ENCODE measurements at regions not wholly inside any gene's neighbourhood (a gene's known extent, or its start where the extent isn't known, plus 50 kb on each side); places are given as distances from the start of the nearest gene placed in this dataset.

GRCh38 chr2:172213116-172213860 lies 110.6 kb upstream of the DLX2 start:
- Histone ChIP-seq H3K4me1 (ENCODE audit: insufficient read depth, insufficient read length) (no peaks in the 10 kb centered on the region), H3K36me3 (ENCODE audit: insufficient read depth, insufficient read length, low read length) (no peaks in the 10 kb centered on the region), H3K9ac (ENCODE audit: insufficient read length, low read depth) (no peak overlapping the region), H3K27me3 (ENCODE audit: insufficient read depth, insufficient read length) (no peaks in the 10 kb centered on the region), H3K9me3 (ENCODE audit: insufficient read depth, low read length) (no peaks in the 10 kb centered on the region), H3K4me3 (ENCODE audit: insufficient read length, low read depth) (no peak overlapping the region)
- TF ChIP-seq ZNF274 (IDR thresholded peaks at IDR 0.05; ENCODE audit: low read depth, low read length) (no peak), SUZ12 (IDR thresholded peaks at IDR 0.05; ENCODE audit: extremely low read depth, insufficient read depth, insufficient read length) (no peak), YY1 (IDR thresholded peaks at IDR 0.05; ENCODE audit: insufficient read depth, insufficient read length) (no peak)
- no peak for DNase-seq (ENCODE audit: low read depth, low spot score)

- DNase-seq (ENCODE audit: low read depth, low spot score) = no peak
- H3K4me1 ChIP-seq (ENCODE audit: insufficient read depth, insufficient read length) = no peaks in the 10 kb centered on the region
- no peaks in the 10 kb centered on the region for H3K9me3 ChIP-seq (ENCODE audit: insufficient read depth, low read length)
- TF ChIP-seq YY1 (IDR thresholded peaks at IDR 0.05; ENCODE audit: insufficient read depth, insufficient read length) (no peak), ZNF274 (IDR thresholded peaks at IDR 0.05; ENCODE audit: low read depth, low read length) (no peak), SUZ12 (IDR thresholded peaks at IDR 0.05; ENCODE audit: extremely low read depth, insufficient read depth, insufficient read length) (no peak)
- H3K36me3 ChIP-seq (ENCODE audit: insufficient read depth, insufficient read length, low read length) = no peaks in the 10 kb centered on the region
- no peak overlapping the region for H3K9ac ChIP-seq (ENCODE audit: insufficient read length, low read depth)
- no peaks in the 10 kb centered on the region for H3K27me3 ChIP-seq (ENCODE audit: insufficient read depth, insufficient read length)
- no peak overlapping the region for H3K4me3 ChIP-seq (ENCODE audit: insufficient read length, low read depth)
Observed at GRCh38 chr2:172214252-172214651, 111.6 kb upstream of the DLX2 start.

- Histone ChIP-seq H3K9ac (ENCODE audit: insufficient read length, low read depth) (no peak overlapping the region), H3K36me3 (ENCODE audit: insufficient read depth, insufficient read length, low read length) (no peaks in the 10 kb centered on the region), H3K4me1 (ENCODE audit: insufficient read depth, insufficient read length) (no peaks in the 10 kb centered on the region), H3K4me3 (ENCODE audit: insufficient read length, low read depth) (no peak overlapping the region), H3K27me3 (ENCODE audit: insufficient read depth, insufficient read length) (no peaks in the 10 kb centered on the region), H3K9me3 (ENCODE audit: insufficient read depth, low read length) (no peaks in the 10 kb centered on the region)
- TF ChIP-seq YY1 (IDR thresholded peaks at IDR 0.05; ENCODE audit: insufficient read depth, insufficient read length) = no peak
- DNase-seq (ENCODE audit: low read depth, low spot score) = no peak
Observed at GRCh38 chr2:172215172-172215935, 112.7 kb upstream of the DLX2 start.

GRCh38 chr2:172215936-172216335 lies 113.2 kb upstream of the DLX2 start:
- no peak for DNase-seq (ENCODE audit: low read depth, low spot score)
- no peaks in the 10 kb centered on the region for H3K4me1 ChIP-seq (ENCODE audit: insufficient read depth, insufficient read length)
- H3K4me3 ChIP-seq (ENCODE audit: insufficient read length, low read depth) = no peak overlapping the region
- H3K9me3 ChIP-seq (ENCODE audit: insufficient read depth, low read length) = no peaks in the 10 kb centered on the region
- H3K27me3 ChIP-seq (ENCODE audit: insufficient read depth, insufficient read length) = no peaks in the 10 kb centered on the region
- no peaks in the 10 kb centered on the region for H3K36me3 ChIP-seq (ENCODE audit: insufficient read depth, insufficient read length, low read length)
- no peak overlapping the region for H3K9ac ChIP-seq (ENCODE audit: insufficient read length, low read depth)
- TF ChIP-seq SUZ12 (IDR thresholded peaks at IDR 0.05; ENCODE audit: extremely low read depth, insufficient read depth, insufficient read length) = no peak
- TF ChIP-seq YY1 (IDR thresholded peaks at IDR 0.05; ENCODE audit: insufficient read depth, insufficient read length) = no peak
- TF ChIP-seq ZNF274 (IDR thresholded peaks at IDR 0.05; ENCODE audit: low read depth, low read length) = no peak

- Histone ChIP-seq H3K27me3 (ENCODE audit: insufficient read depth, insufficient read length) (no peaks in the 10 kb centered on the region), H3K9ac (ENCODE audit: insufficient read length, low read depth) (no peak overlapping the region), H3K36me3 (ENCODE audit: insufficient read depth, insufficient read length, low read length) (no peaks in the 10 kb centered on the region), H3K9me3 (ENCODE audit: insufficient read depth, low read length) (no peaks in the 10 kb centered on the region), H3K4me3 (ENCODE audit: insufficient read length, low read depth) (no peak overlapping the region), H3K4me1 (ENCODE audit: insufficient read depth, insufficient read length) (no peaks in the 10 kb centered on the region)
- TF ChIP-seq ZNF274 (IDR thresholded peaks at IDR 0.05; ENCODE audit: low read depth, low read length) (no peak), SUZ12 (IDR thresholded peaks at IDR 0.05; ENCODE audit: extremely low read depth, insufficient read depth, insufficient read length) (no peak), YY1 (IDR thresholded peaks at IDR 0.05; ENCODE audit: insufficient read depth, insufficient read length) (no peak)
- no peak for DNase-seq (ENCODE audit: low read depth, low spot score)
Observed at GRCh38 chr2:172216477-172216876, 113.8 kb upstream of the DLX2 start.

- no peaks in the 10 kb centered on the region for H3K4me1 ChIP-seq (ENCODE audit: insufficient read depth, insufficient read length)
- no peaks in the 10 kb centered on the region for H3K36me3 ChIP-seq (ENCODE audit: insufficient read depth, insufficient read length, low read length)
- H3K27me3 ChIP-seq (ENCODE audit: insufficient read depth, insufficient read length) = no peaks in the 10 kb centered on the region
- no peak overlapping the region for H3K4me3 ChIP-seq (ENCODE audit: insufficient read length, low read depth)
- no peak for DNase-seq (ENCODE audit: low read depth, low spot score)
- TF ChIP-seq SUZ12 (IDR thresholded peaks at IDR 0.05; ENCODE audit: extremely low read depth, insufficient read depth, insufficient read length) (no peak), ZNF274 (IDR thresholded peaks at IDR 0.05; ENCODE audit: low read depth, low read length) (no peak), YY1 (IDR thresholded peaks at IDR 0.05; ENCODE audit: insufficient read depth, insufficient read length) (no peak)
- no peaks in the 10 kb centered on the region for H3K9me3 ChIP-seq (ENCODE audit: insufficient read depth, low read length)
- no peak overlapping the region for H3K9ac ChIP-seq (ENCODE audit: insufficient read length, low read depth)
Observed at GRCh38 chr2:172219201-172219600, 116.5 kb upstream of the DLX2 start.

- Histone ChIP-seq H3K4me3 (ENCODE audit: insufficient read length, low read depth) (no peak overlapping the region), H3K27me3 (ENCODE audit: insufficient read depth, insufficient read length) (no peaks in the 10 kb centered on the region), H3K9ac (ENCODE audit: insufficient read length, low read depth) (no peak overlapping the region), H3K36me3 (ENCODE audit: insufficient read depth, insufficient read length, low read length) (no peaks in the 10 kb centered on the region), H3K4me1 (ENCODE audit: insufficient read depth, insufficient read length) (no peaks in the 10 kb centered on the region), H3K9me3 (ENCODE audit: insufficient read depth, low read length) (no peaks in the 10 kb centered on the region)
- no peak for TF ChIP-seq SUZ12 (IDR thresholded peaks at IDR 0.05; ENCODE audit: extremely low read depth, insufficient read depth, insufficient read length)
- no peak for TF ChIP-seq YY1 (IDR thresholded peaks at IDR 0.05; ENCODE audit: insufficient read depth, insufficient read length)
- no peak for TF ChIP-seq ZNF274 (IDR thresholded peaks at IDR 0.05; ENCODE audit: low read depth, low read length)
- no peak for DNase-seq (ENCODE audit: low read depth, low spot score)
Observed at GRCh38 chr2:172220121-172220520, 117.4 kb upstream of the DLX2 start.

All from NT2/D1 (cell line).